MCF 10A (cell line): ENCODE measurements at regions not wholly inside any gene's neighbourhood (a gene's known extent, or its start where the extent isn't known, plus 50 kb on each side); places are given as distances from the start of the nearest gene placed in this dataset.

Experiments
- BruUV-seq: library from RNA; stranded (reverse); fragments of 400-500 nt; replicated peaks from 2 replicates; lab custom pipeline; 2021; lab: Mats Ljungman, UMichigan
- CTCF ChIA-PET: fragments of 300-600 bp; sonication (Branson Sonifier 250); formaldehyde crosslinking; extraction: SDS; loops from one replicate; lab custom pipeline; 2021; ENCODE audit warnings: antibody characterized with exemption, inconsistent platforms; lab: Yijun Ruan, JAX
- POLR2A ChIA-PET: fragments of 300-600, 350-650 bp; sonication (Branson Sonifier 250); formaldehyde crosslinking; extraction: SDS; loops from one replicate; lab custom pipeline; 2020; ENCODE audit warnings: antibody characterized with exemption, inconsistent platforms; lab: Yijun Ruan, JAX
- DNase-seq: peaks from one replicate; pipeline ENCODE4 v3.0.0-alpha.2; 2018; ENCODE audit not compliant: unreplicated experiment
- H3K27ac Mint-ChIP-seq: one replicate; pipeline ENCODE4 v1.8.0; 2022; ENCODE audit warnings: mild to moderate bottlenecking, low read depth, mixed read lengths; ENCODE audit not compliant: unreplicated experiment
- H3K27me3 Mint-ChIP-seq: one replicate; pipeline ENCODE4 v1.8.0; 2022; ENCODE audit warnings: mixed read lengths; ENCODE audit not compliant: insufficient read depth, unreplicated experiment
- H3K36me3 Mint-ChIP-seq: one replicate; pipeline ENCODE4 v1.8.0; 2022; ENCODE audit warnings: mild to moderate bottlenecking, moderate library complexity, mixed read lengths; ENCODE audit not compliant: insufficient read depth, unreplicated experiment
- H3K4me1 Mint-ChIP-seq: one replicate; pipeline ENCODE4 v1.8.0; 2022; ENCODE audit warnings: mixed read lengths; ENCODE audit not compliant: insufficient read depth, unreplicated experiment
- H3K4me3 Mint-ChIP-seq: one replicate; pipeline ENCODE4 v1.8.0; 2022; ENCODE audit warnings: mild to moderate bottlenecking, moderate library complexity, mixed read lengths; ENCODE audit not compliant: unreplicated experiment
- H3K9me3 Mint-ChIP-seq: one replicate; pipeline ENCODE4 v1.8.0; 2022; ENCODE audit warnings: mixed read lengths; ENCODE audit not compliant: unreplicated experiment
- CTCF ChIP-seq: fragments of 200-600 bp; IDR thresholded peaks from one replicate; pipeline ENCODE4 v1.8.0; 2022; ENCODE audit warnings: antibody characterized with exemption, mild to moderate bottlenecking; ENCODE audit not compliant: unreplicated experiment
- intact Hi-C: fragments of 100-400 bp; cut with micrococcal nuclease; formaldehyde crosslinking; loops from 2 replicates; pipeline ENCODE4 v1.14.1; 2022

GRCh38 chr1:101332633-101333032 is 95.8 kb downstream of the S1PR1 start:
- peaks cover 65% of the 10 kb centered on the region for H3K27me3 Mint-ChIP-seq
- no peaks in the 10 kb centered on the region for H3K4me1 Mint-ChIP-seq
- no peak for TF ChIP-seq CTCF
- POLR2A ChIA-PET = no interaction called here
- no peak overlapping the region for H3K4me3 Mint-ChIP-seq
- intact Hi-C loops = no loop called here
- no peak for DNase-seq
- CTCF ChIA-PET = no interaction called here
- no peak overlapping the region for H3K27ac Mint-ChIP-seq
- peaks cover 4% of the 10 kb centered on the region for H3K36me3 Mint-ChIP-seq
- H3K9me3 Mint-ChIP-seq = peaks cover 7% of the 10 kb centered on the region
- BruUV-seq = no TSS peak

- H3K4me3 Mint-ChIP-seq = no peak overlapping the region
- BruUV-seq = no TSS peak
- DNase-seq = no peak
- peaks cover 59% of the 10 kb centered on the region for H3K27me3 Mint-ChIP-seq
- ChIA-PET POLR2A (no interaction called here), CTCF (no interaction called here)
- no peaks in the 10 kb centered on the region for H3K4me1 Mint-ChIP-seq
- peaks cover 7% of the 10 kb centered on the region for H3K9me3 Mint-ChIP-seq
- H3K27ac Mint-ChIP-seq = no peak overlapping the region
- peaks cover 5% of the 10 kb centered on the region for H3K36me3 Mint-ChIP-seq
- TF ChIP-seq CTCF = no peak
- intact Hi-C loops = no loop called here
Measured at GRCh38 chr1:101333186-101333585, 96.4 kb downstream of the S1PR1 start.

- CTCF ChIA-PET = interaction anchor here (1.0 to 1.3 kb wide), 4 partner anchors 19 to 100 kb away, joined by 3 to 6 read pairs (median 4); no protein-coding TSS in a partner anchor
- Mint-ChIP-seq H3K27ac (no peak overlapping the region), H3K4me1 (no peaks in the 10 kb centered on the region), H3K9me3 (peaks cover 3% of the 10 kb centered on the region), H3K4me3 (no peak overlapping the region), H3K36me3 (peaks cover 10% of the 10 kb centered on the region), H3K27me3 (peaks cover 55% of the 10 kb centered on the region)
- intact Hi-C loops = no loop called here
- BruUV-seq = no TSS peak
- POLR2A ChIA-PET = no interaction called here
- no peak for TF ChIP-seq CTCF
- no peak for DNase-seq
Measured at GRCh38 chr1:101337968-101338367, 101.1 kb downstream of the S1PR1 start.

GRCh38 chr1:101338714-101339430 is 102.1 kb downstream of the S1PR1 start:
- intact Hi-C loops = no loop called here
- CTCF ChIA-PET = interaction anchor here (1.0 to 1.3 kb wide), 2 partner anchors 19 to 29 kb away, joined by 4 to 6 read pairs; no protein-coding TSS in a partner anchor
- DNase-seq = no peak
- Mint-ChIP-seq H3K36me3 (peaks cover 10% of the 10 kb centered on the region), H3K27me3 (peaks cover 55% of the 10 kb centered on the region), H3K27ac (no peak overlapping the region), H3K9me3 (peaks cover 8% of the 10 kb centered on the region), H3K4me1 (no peaks in the 10 kb centered on the region), H3K4me3 (no peak overlapping the region)
- POLR2A ChIA-PET = no interaction called here
- no peak for TF ChIP-seq CTCF
- BruUV-seq = no TSS peak
